ENCODE measurements at regions not wholly inside any gene's neighbourhood (a gene's known extent, or its start where the extent isn't known, plus 50 kb on each side); places are given as distances from the start of the nearest gene placed in this dataset.

DNA sequence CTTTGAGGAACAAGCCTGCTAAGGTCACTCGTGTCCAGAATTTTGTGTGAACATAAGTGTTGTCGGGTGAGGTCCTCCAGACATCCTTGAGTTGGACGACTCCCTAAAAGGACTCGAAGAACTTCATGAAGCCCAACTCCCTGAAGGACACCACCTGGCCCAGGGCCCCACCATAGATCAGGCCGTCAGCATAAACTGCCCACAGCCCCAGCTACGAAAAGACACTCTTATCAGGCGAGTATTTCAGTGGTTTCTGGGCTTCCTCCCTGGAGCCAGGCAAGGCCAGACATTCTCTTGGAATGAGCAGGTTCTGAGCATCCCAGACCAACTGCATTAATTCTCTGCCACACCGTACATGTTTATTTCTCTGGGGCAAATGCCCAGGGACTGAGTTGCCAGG, 170.1 kb downstream of the IGLL1 start:
- DNase-seq (ENCODE audit: low read depth): no peak

- DNase-seq (ENCODE audit: low read depth): no peak
These were observed 171.8 kb downstream of the IGLL1 start for GRCh38 chr22:23408321-23408720.

- DNase-seq (ENCODE audit: low read depth): no peak
These were observed 174.7 kb downstream of the IGLL1 start for GRCh38 chr22:23405366-23405851.

DNA sequence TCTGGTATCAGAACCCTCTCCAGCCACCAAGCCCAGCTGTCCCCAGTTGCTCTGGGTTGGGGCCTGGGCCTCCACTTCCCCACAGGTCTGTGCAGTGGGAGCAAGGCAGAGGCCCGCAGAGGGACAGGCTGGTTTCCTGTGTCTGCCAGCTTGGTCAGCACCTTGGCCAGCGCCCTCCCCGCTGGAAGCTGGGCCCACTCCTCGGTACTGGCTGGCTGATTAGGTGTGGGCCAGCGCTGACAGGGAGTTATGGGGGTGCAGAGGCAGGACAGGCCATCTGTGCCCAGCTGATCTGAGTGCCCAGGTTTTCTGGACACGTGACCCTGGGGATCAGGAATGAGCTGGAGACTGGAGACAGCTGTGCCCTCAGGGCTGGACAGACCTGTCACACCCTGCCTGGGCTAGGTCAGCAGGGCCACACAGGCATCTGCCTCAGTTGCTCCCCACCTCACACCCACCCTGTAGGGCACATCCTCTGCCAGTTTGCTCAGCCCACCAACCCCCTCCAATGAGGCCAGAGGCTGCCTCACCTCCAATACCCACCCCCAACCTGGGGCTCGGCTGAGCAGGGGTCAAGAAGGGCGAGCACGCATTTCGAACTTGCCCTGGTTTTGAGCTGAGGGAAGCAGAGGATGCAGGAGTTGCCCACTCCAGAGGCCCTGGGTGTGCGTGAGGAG, 175.3 kb downstream of the IGLL1 start:
- DNase-seq (ENCODE audit: low read depth): no peak

DNA sequence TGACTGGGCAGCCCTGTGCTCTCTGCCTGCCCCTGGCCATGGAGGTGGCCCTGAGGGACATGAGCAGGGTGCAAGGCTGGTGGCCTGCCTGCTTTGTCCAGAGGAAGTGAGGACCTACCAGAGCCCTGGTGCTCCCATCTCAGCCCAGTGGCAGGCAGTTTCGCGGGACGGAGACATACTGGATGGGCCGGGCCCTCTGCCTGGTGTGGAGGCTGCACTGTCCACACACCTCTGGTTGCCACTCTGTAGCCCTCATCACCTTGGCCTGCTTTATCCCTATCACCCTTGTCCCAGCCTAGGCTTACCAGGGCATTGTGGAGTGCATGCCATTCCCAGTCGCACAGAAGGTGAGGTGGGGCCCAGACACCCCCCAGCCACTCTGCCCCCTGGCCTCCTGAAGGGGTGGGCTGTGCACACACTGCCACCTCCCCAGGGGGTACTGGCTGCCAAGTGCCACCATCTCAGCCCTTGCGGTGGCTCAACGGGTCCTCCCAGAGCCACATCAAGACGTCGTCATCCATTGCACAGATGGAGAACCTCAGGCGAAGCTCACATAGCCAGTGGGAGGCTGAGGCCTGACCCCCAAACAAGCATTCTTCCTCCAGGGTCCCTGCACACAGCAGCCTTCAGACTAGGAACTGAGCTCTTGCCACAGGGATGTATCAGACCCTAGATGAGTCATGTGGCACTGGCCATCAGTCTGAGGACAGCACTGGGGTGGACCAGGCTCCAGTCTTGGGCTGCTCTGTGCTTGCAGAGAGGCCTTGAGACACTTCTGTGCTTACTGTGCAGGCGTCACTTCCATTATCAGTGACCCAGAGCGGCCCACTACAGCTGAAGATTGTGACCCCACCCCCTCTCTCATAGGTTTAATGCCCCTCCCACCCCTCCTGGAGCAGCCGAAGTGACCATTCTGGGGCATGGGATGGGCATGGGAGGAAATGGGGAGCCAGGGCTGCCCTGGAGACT, 176.1 kb downstream of the IGLL1 start:
- no peak for DNase-seq (ENCODE audit: low read depth)

DNA sequence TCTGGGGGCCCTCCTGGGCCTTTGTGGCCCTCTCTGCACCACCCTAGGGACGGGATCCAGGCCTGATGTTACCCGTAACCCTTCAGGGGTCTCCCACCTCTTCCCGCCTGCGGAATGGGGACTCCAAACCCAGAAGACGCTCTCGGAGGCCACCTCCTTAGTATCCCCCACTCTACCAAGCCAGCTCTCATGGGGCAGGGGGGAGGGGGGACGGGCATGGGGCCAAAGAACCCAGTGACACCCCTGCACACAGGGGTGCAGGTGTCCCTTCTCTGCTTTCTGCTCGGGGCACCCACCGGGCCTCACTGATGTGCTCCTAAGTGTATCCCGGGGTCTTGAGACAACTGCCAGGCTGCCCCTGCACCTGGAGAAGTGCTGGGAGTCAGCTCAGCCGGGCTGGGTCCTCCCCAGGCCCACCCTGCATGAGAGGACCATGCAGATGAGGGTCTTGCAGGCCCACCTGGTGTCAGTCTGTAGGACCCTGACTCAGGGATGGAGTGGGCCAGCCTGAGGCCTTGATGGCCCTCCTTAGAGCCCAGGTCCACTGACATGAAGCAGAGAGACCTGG, 176.9 kb downstream of the IGLL1 start:
- no peak for DNase-seq (ENCODE audit: low read depth)

DNA sequence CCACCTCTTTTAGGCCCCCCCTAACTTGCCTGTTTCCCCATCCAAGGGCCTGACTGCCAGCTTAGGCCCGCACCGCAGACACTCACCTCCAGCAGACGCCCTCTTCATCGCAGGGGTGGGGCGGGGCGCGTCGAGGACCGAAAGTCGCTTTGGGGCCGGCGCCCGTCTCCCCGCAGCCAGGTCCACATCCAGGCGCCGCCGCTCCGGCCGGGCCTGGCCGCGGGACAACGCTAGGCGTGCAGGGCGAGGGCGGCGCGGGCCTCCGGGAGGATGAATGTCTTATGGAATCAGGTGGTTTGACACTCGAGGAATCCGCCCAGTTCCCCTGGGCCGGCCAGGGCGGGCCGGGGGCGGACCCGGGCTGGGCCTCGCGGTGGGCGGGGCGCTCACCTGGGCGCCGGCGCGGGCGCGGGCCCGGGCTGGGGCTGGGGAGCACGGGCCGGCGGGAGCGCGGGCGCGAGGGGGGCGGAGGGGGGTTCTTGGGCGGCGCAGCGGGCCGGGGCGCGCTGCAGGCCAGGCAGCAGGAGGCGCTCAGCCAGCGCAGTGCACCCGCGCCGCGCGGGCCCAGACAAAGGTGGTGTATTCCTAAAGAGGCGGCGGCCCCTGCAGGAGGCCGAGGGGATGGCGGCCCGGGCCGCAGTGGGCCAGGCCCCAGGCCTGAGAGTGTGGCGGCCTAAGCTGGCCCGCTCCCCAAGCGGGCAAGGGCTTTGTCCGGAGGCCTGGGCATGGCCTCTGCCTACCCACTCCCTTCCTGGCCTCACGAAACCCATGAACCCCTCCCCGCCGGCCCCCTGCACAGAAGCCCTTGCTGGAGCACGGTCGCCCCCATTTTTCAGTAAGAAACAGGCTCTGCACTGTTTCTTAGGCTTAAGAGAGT, 177.6 kb downstream of the IGLL1 start:
- DNase-seq (ENCODE audit: low read depth): peak; percentile 15

GRCh38 chr22:23401910-23402274, 178.2 kb downstream of the IGLL1 start:
- DNase-seq (ENCODE audit: low read depth): no peak

DNA sequence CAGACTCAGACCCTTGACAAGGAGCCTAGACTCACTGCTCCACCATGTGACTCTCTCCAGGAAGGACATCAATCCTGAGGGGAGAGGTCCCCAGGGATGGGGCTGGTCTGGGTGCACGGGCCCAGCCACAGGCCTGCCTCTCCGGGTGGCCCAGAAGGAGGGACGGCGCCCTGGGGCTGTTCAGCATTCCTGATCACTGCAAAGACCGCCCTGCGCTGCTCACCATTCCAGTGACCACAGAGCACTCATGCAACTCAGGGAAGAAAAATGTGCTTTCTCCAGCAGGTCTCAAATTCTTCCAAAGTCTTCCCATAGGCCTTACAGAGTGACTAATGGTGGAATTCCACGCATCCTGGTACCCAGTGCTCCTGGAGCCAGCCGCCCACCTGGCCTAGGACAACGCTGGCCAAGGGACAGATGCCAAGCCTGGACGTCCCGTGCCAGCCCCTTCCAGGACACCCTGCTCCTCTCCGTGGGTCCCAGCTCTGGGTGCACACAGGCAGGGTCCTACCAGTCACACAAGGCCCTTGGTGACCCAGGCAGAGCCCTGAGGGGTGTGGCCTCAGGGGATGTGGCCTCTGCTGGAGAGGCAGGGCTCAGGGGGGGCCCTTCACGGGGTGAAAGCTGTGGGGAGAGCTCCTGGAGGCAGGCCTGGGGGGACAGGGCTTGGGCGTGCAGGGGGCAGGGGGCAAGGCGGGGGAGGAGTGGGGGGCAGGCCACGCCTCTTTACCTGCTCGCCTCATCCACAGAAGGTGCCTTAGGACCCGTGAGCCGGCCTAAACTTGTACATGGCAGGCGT, 178.8 kb downstream of the IGLL1 start:
- DNase-seq (ENCODE audit: low read depth): no peak

DNA sequence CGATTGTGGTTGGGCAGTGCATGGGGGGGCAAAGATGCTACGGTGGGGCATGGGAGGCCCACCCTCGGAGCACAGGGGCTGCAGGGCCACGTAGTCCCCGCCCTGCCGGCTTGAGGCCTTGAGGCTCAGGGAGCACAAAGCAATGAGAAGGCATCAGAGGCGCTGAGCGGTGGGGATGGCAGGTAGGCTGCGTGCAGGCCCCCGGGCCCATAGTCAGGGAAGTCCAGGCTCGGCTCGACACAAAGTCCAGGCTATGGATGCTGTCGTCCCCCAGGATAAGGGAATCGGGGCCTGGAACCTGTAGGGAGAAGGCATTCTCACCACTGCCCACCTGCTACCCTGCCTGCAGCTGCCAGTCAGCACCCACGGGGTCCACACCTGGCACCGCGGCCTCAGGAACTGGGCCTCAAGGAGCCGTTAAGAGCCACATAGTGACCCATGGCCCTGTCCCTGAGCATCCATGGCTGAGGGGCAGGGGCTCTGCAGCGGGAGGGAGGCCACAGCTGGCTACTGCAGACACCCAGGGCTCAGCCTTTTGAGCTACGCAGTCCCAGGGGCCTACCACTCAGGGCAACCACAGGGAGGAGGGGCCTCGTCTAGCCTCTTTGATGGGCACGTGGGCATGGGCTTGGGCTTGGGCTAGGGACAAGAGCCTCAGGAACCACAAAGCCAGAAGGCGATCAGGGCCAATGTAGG, 179.7 kb downstream of the IGLL1 start:
- no peak for DNase-seq (ENCODE audit: low read depth)

GRCh38 chr22:23399367-23400285, 180.5 kb downstream of the IGLL1 start:
- DNase-seq (ENCODE audit: low read depth): no peak

GRCh38 chr22:23398701-23399366, 181.3 kb downstream of the IGLL1 start:
- DNase-seq (ENCODE audit: low read depth): no peak

GRCh38 chr22:23397613-23398567, 182.2 kb downstream of the IGLL1 start:
- DNase-seq (ENCODE audit: low read depth): no peak

DNA sequence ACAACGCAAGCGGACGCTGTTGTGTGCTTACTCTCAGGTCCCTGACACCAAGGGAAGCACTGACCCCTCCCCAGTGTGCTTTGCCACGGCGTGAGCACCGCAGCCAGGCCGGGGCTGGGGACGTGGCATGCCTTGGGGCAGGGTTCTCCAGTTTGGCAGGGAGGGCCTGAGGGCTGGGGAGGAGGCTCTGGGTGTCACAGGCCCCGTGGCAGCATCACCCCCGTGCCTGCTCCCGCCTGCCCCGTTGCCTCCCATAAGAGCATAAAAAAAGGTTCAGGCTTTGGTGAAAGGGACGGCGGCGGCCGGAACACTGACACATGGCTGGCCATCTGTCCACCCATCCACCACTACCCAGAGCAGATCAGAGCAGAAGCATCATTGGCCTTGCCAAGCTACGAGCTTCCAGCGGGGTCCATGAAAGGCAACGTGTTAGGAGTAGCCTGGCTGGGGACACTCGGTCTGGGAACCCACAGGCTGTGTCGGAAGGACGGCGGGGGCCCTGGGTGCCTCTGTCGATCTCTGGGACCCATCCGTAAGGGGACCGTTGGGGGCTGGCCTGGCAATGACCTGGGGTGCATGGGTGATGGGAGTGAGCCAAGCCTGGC, 183.0 kb downstream of the IGLL1 start:
- DNase-seq (ENCODE audit: low read depth): no peak

DNA sequence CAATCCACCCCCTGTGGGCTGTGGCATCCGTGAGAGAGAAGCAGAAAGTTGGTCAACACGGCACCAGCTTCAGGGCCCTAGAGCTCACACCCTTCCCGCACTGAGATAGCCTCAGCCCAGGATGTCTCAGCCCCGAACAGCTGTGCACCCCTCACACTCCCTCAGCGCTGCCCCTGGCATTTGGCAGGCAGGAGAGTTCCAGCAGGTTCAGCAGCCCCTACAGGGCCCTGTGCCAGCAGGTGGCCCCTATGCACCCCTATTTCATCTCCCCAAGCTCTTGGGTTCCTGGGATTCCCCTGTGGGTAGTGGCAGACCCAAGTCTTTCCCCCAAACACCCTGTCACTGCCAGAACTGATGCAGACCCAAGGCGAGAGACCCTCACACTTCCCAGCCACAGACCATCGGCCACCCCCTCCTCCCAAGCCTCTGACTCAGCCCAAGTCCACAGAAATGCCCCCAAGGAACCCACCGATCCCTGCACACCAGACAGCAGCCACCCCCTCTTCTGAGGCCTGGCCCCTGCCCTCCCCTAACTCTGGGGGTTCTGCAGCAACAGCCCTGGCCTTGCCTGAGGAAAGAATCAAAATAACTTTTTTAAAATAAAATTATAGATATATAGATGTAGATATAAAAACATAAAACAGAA, 183.6 kb downstream of the IGLL1 start:
- DNase-seq (ENCODE audit: low read depth): no peak

DNA sequence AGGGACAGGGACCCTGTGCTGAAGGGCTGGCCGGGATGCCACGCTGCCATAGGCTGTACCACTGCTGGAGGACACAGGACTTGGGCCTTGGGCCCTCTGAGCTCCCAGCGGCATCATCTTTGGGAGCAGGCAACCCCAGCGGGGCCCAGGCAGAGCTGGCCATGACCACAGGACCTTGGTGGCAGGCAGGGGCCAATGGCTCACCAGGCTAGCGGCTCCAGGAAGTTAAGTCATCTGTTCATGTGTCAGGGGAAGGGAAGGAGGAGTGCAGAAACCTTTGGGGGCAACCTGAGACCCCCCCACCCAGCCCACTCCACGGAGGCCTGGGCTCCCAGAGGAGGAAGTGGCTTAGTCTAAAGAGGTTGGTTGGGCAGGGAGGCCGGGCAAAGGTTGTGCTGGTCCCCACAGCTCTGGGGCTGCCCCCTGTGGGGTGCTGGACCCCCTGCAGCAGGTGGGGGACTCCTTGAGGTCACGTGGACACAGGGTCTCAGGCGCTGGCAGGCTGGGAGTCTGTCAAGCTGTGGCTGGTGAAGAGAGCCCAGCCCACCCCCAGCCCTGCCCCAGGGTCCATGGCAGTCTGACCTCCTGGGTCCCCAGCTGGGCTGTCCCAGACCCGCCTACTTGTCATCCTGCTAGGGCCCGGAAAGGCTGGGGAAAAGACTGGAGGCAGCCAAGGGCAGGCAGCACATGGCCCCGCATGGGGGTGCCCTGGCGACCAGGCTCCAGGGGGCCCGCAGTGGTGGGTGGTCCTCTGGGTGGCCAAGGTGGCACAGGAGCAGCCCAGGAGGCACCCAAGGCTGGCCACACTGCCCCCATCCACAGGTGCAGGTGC, 184.3 kb downstream of the IGLL1 start:
- DNase-seq (ENCODE audit: low read depth): no peak
